ENCODE measurements at regions not wholly inside any gene's neighbourhood (a gene's known extent, or its start where the extent isn't known, plus 50 kb on each side); places are given as distances from the start of the nearest gene placed in this dataset.

GRCh38 chr4:123819362-123820035, 422.9 kb downstream of the SPRY1 start:
- no peak for DNase-seq

- no peak for DNase-seq
Measured at GRCh38 chr4:123821861-123822260, 425.3 kb downstream of the SPRY1 start.

GRCh38 chr4:123822353-123822752, 425.8 kb downstream of the SPRY1 start:
- DNase-seq: no peak

GRCh38 chr4:123823244-123823643, 426.6 kb downstream of the SPRY1 start:
- DNase-seq: no peak

GRCh38 chr4:123824524-123824923, 427.9 kb downstream of the SPRY1 start:
- no peak for DNase-seq

GRCh38 chr4:123825596-123826291, 429.1 kb downstream of the SPRY1 start:
- no peak for DNase-seq

GRCh38 chr4:123826896-123827295, 430.3 kb downstream of the SPRY1 start:
- no peak for DNase-seq

GRCh38 chr4:123827511-123827910, 430.9 kb downstream of the SPRY1 start:
- DNase-seq: no peak

GRCh38 chr4:123830930-123831329, 434.3 kb downstream of the SPRY1 start:
- DNase-seq: no peak

- no peak for DNase-seq
Measured at GRCh38 chr4:123832173-123833026, 435.8 kb downstream of the SPRY1 start.

- no peak for DNase-seq
Measured at GRCh38 chr4:123833171-123833643, 436.6 kb downstream of the SPRY1 start.

- no peak for DNase-seq
Measured at GRCh38 chr4:123835831-123836590, 439.4 kb downstream of the SPRY1 start.

- no peak for DNase-seq
Measured at GRCh38 chr4:123836851-123837595, 440.4 kb downstream of the SPRY1 start.

GRCh38 chr4:123838474-123838873, 441.9 kb downstream of the SPRY1 start:
- no peak for DNase-seq

GRCh38 chr4:123840197-123840596, 443.6 kb downstream of the SPRY1 start:
- no peak for DNase-seq

- no peak for DNase-seq
Measured at GRCh38 chr4:123841447-123842121, 445.0 kb downstream of the SPRY1 start.

GRCh38 chr4:123843137-123843536, 446.5 kb downstream of the SPRY1 start:
- DNase-seq: no peak

GRCh38 chr4:123844374-123844773, 447.8 kb downstream of the SPRY1 start:
- no peak for DNase-seq

- DNase-seq: no peak
Measured at GRCh38 chr4:123846092-123846491, 449.5 kb downstream of the SPRY1 start.

- DNase-seq: no peak
Measured at GRCh38 chr4:123846561-123846960, 450.0 kb downstream of the SPRY1 start.

- DNase-seq: no peak
Measured at GRCh38 chr4:123848606-123849005, 452.0 kb downstream of the SPRY1 start.

Data from activated CD8-positive, alpha-beta memory T cell treated with anti-CD3 and anti-CD28 coated beads, Interleukin-2, amount 50 U/mL, for 48 hours (primary cell).